H1 (cell line): ENCODE measurements at regions not wholly inside any gene's neighbourhood (a gene's known extent, or its start where the extent isn't known, plus 50 kb on each side); places are given as distances from the start of the nearest gene placed in this dataset.

Experiments used
- CTCF ChIA-PET: fragments of 300-600 bp; sonication (Branson Sonifier 250); formaldehyde crosslinking; loops from one replicate; lab custom pipeline; 2021; ENCODE audit not compliant: partially characterized antibody; lab: Charles Lee
- POLR2A ChIA-PET: fragments of 300-600 bp; sonication (Branson Sonifier 250); formaldehyde crosslinking; loops from one replicate; lab custom pipeline; 2021; ENCODE audit warnings: inconsistent platforms; ENCODE audit not compliant: partially characterized antibody; lab: Charles Lee
- DNase-seq, 2 experiments: peaks; one replicate each; pipeline versions ENCODE4 v3.0.0 to v3.0.0-alpha.2; 2010 to 2022; ENCODE audit warnings: low spot score in 2 of 2, low read depth in 1 of 2, mixed read lengths in 1 of 2
- FAIRE-seq: peaks from 2 replicates; lab custom pipeline; 2011; peaks lifted over from hg19 to GRCh38; lab: Jason Lieb, UNC
- H2AFZ ChIP-seq: 2 replicates; pipeline ENCODE4 v1.8.1; 2012; ENCODE audit warnings: low read length, inconsistent platforms
- H2AK5ac ChIP-seq: 2 replicates; pipeline ENCODE4 v1.6.1; 2013; ENCODE audit warnings: low read depth, low read length
- H2BK120ac ChIP-seq: replicated peaks from 2 replicates; pipeline ENCODE3; 2013; ENCODE audit warnings: low read depth, low read length, inconsistent platforms
- H2BK12ac ChIP-seq: 2 replicates; pipeline ENCODE4 v1.6.1; 2013; ENCODE audit warnings: low read depth, low read length
- H2BK15ac ChIP-seq: 2 replicates; pipeline ENCODE4 v1.6.1; 2013; ENCODE audit warnings: low read length
- H2BK20ac ChIP-seq: 2 replicates; pipeline ENCODE4 v1.6.1; 2013; ENCODE audit warnings: low read length
- H2BK5ac ChIP-seq: 2 replicates; pipeline ENCODE4 v1.6.1; 2013; ENCODE audit warnings: low read depth, low read length
- H3K14ac ChIP-seq: 2 replicates; pipeline ENCODE4 v1.6.1; 2013; ENCODE audit warnings: inconsistent platforms; ENCODE audit not compliant: insufficient read length
- H3K18ac ChIP-seq: 2 replicates; pipeline ENCODE4 v1.6.1; 2013; ENCODE audit warnings: low read length; ENCODE audit errors: extremely low read depth
- H3K23ac ChIP-seq: 2 replicates; pipeline ENCODE4 v1.6.1; 2013; ENCODE audit warnings: inconsistent platforms; ENCODE audit not compliant: insufficient read length
- H3K23me2 ChIP-seq: 2 replicates; pipeline ENCODE4 v1.6.1; 2013; ENCODE audit warnings: low read depth, low read length
- H3K27ac ChIP-seq: 2 replicates; pipeline ENCODE4 v1.6.1; 2011; ENCODE audit warnings: low read depth, low read length, inconsistent platforms
- H3K27me3 ChIP-seq, 4 experiments: replicated peaks in 1 of 4; 1 replicate in 1 of 4; 2 replicates in 3 of 4; pipeline versions ENCODE4 v1.6.1 to v1.8.1; 2011 to 2013; ENCODE audit warnings: low read length in 3 of 4, mild to moderate bottlenecking in 3 of 4, inconsistent platforms in 2 of 4, mixed read lengths in 2 of 4, moderate library complexity in 1 of 4; ENCODE audit not compliant: control insufficient read depth in 3 of 4, insufficient read depth in 3 of 4; ENCODE audit errors: extremely low read depth in 1 of 4
- H3K36me3 ChIP-seq, 4 experiments: 2 replicates each; pipeline versions ENCODE4 v1.6.1 to v1.8.1; 2011 to 2013; ENCODE audit warnings: mild to moderate bottlenecking in 4 of 4, low read length in 3 of 4, moderate library complexity in 2 of 4, control low read depth in 1 of 4, inconsistent platforms in 1 of 4; ENCODE audit not compliant: insufficient read depth in 4 of 4, control insufficient read depth in 2 of 4
- H3K4ac ChIP-seq: replicated peaks from 2 replicates; pipeline ENCODE3; 2013; ENCODE audit warnings: low read length, low read depth, mixed read lengths, inconsistent platforms; ENCODE audit not compliant: insufficient read length
- H3K4me1 ChIP-seq, 4 experiments: replicated peaks in 1 of 4; 1 replicate in 1 of 4; 2 replicates in 3 of 4; pipeline versions ENCODE4 v1.6.1 to v1.8.1; 2011 to 2013; ENCODE audit warnings: low read length in 3 of 4, inconsistent platforms in 2 of 4, mixed read lengths in 1 of 4; ENCODE audit not compliant: insufficient read depth in 4 of 4, control insufficient read depth in 3 of 4
- H3K4me2 ChIP-seq, 2 experiments: 2 replicates each; pipeline versions ENCODE4 v1.6.1 to v1.8.1; 2011 to 2013; ENCODE audit warnings: low read depth in 2 of 2, low read length in 2 of 2, control low read depth in 1 of 2, inconsistent platforms in 1 of 2, mild to moderate bottlenecking in 1 of 2; ENCODE audit not compliant: insufficient read depth in 1 of 2
- H3K4me3 ChIP-seq, 4 experiments: fragments of 200-600, 300-600 bp in 1 of 4; sonication (generic), shearing (Covaris generic), sonication (Bioruptor Twin) in 1 of 4; 2 replicates each; pipeline versions ENCODE4 v1.5.1 to v1.8.1; 2011 to 2016; ENCODE audit warnings: low read length in 4 of 4, low read depth in 3 of 4, control low read depth in 2 of 4, inconsistent platforms in 2 of 4, mild to moderate bottlenecking in 2 of 4, mixed read lengths in 1 of 4, moderate library complexity in 1 of 4; ENCODE audit not compliant: insufficient read depth in 2 of 4; ENCODE audit errors: extremely low read depth in 1 of 4
- H3K56ac ChIP-seq: replicated peaks from 2 replicates; pipeline ENCODE3; 2013; ENCODE audit warnings: low read depth, mild to moderate bottlenecking, mixed read lengths, low read length, inconsistent platforms; ENCODE audit not compliant: insufficient read length
- H3K79me1 ChIP-seq: 2 replicates; pipeline ENCODE4 v1.6.1; 2013; ENCODE audit warnings: low read depth, low read length, control low read depth
- H3K79me2 ChIP-seq, 2 experiments: 2 replicates each; pipeline versions ENCODE4 v1.6.1 to v1.8.1; 2012 to 2013; ENCODE audit warnings: low read length in 2 of 2, mild to moderate bottlenecking in 2 of 2, inconsistent platforms in 1 of 2; ENCODE audit not compliant: insufficient read depth in 2 of 2, control insufficient read depth in 1 of 2
- H3K9ac ChIP-seq, 4 experiments: replicated peaks in 1 of 4; 1 replicate in 1 of 4; 2 replicates in 3 of 4; pipeline versions ENCODE4 v1.6.1 to v1.8.1; 2011 to 2013; ENCODE audit warnings: low read depth in 3 of 4, low read length in 3 of 4, control low read depth in 2 of 4, mild to moderate bottlenecking in 2 of 4, moderate library complexity in 2 of 4, inconsistent platforms in 1 of 4; ENCODE audit errors: extremely low read depth in 1 of 4
- H3K9me3 ChIP-seq, 2 experiments: 2 replicates each; pipeline versions ENCODE4 v1.6.1 to v1.8.1; 2012 to 2013; ENCODE audit warnings: mild to moderate bottlenecking in 2 of 2, moderate library complexity in 2 of 2, control low read depth in 1 of 2, inconsistent platforms in 1 of 2, low read depth in 1 of 2, low read length in 1 of 2, mixed read lengths in 1 of 2; ENCODE audit not compliant: insufficient read depth in 2 of 2
- H4K20me1 ChIP-seq, 2 experiments: replicated peaks in 1 of 2; 2 replicates each; pipeline versions ENCODE3 to v1.8.1; 2011 to 2013; ENCODE audit warnings: inconsistent platforms in 2 of 2, low read length in 2 of 2, mild to moderate bottlenecking in 1 of 2; ENCODE audit not compliant: insufficient read depth in 2 of 2, control insufficient read depth in 1 of 2
- H4K5ac ChIP-seq: 2 replicates; pipeline ENCODE4 v1.6.1; 2013; ENCODE audit warnings: low read length, low read depth, mixed read lengths, inconsistent platforms; ENCODE audit not compliant: insufficient read length
- H4K8ac ChIP-seq: 2 replicates; pipeline ENCODE4 v1.8.0; 2013; ENCODE audit warnings: mild to moderate bottlenecking, moderate library complexity, low read length, inconsistent platforms; ENCODE audit not compliant: insufficient read depth; ENCODE audit errors: extremely low read depth
- H4K91ac ChIP-seq: replicated peaks from 2 replicates; pipeline ENCODE3; 2013; ENCODE audit warnings: low read length, mixed read lengths, inconsistent platforms; ENCODE audit not compliant: insufficient read length
- CEBPB ChIP-seq: IDR thresholded peaks from 2 replicates; pipeline ENCODE4 v1.6.1; 2012; ENCODE audit warnings: low read depth, low read length
- JUND ChIP-seq: IDR thresholded peaks from 2 replicates; pipeline ENCODE4 v1.6.1; 2011; ENCODE audit warnings: mild to moderate bottlenecking, improper control_type of control experiment, low read length
- TEAD4 ChIP-seq: IDR thresholded peaks from 2 replicates; pipeline ENCODE4 v1.6.1; 2012; ENCODE audit warnings: low read depth, low read length, inconsistent platforms, mixed read lengths
- WGBS, 2 experiments: shearing (Covaris generic) in 1 of 2; methylation state at CpG; one replicate each; pipeline versions ENCODE4 v1.1.6 to v1.1.7; 2013 to 2015; ENCODE audit warnings: low lambda C conversion rate in 2 of 2, mixed read lengths in 2 of 2, inconsistent platforms in 1 of 2, low coverage in 1 of 2, missing lambda C conversion rate in 1 of 2; ENCODE audit not compliant: insufficient replicate concordance in 2 of 2, insufficient coverage in 1 of 2, insufficient read length in 1 of 2; ENCODE audit errors: extremely low coverage in 1 of 2, missing lambda C conversion rate in 1 of 2; 5-methylcytosine and 5-hydroxymethylcytosine counted together
- TF ChIP-seq, protein P1 (sequence below): IDR thresholded peaks from 2 replicates; pipeline ENCODE4 v1.6.1; 2012; ENCODE audit warnings: inconsistent platforms

DNA sequence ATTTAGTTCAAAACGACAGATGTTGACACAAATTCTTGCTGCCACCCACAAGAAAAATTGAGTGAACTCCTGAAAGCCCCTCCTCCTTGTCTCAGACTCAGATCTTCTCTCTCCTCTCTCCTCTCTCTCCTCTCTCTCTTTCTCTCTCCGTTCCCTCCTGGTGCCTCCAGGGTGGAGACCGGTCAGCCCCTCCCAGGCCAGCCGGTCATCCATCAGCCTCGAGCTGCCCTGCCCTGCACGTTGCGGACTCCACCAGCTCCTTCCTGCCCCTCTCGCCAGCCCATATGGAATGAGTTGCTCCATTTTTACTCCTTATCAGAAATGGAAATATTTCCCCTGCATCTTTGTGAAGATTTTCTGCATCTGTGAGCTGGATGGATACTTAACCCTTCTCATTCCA, 103.8 kb downstream of the TBX5 start:
- DNase-seq = no peak
- POLR2A ChIA-PET = interaction anchor here (1.0 kb wide), 1 partner anchor 10 kb away, joined by 4 read pairs; no protein-coding TSS in a partner anchor
- H3K27ac ChIP-seq = no peak overlapping the region

More for the DNA sequence above, 103.8 kb downstream of the TBX5 start:
- H3K9ac ChIP-seq = no peak overlapping the region
- no peak overlapping the region for H2BK120ac ChIP-seq
- no peaks in the 10 kb centered on the region for H3K36me3 ChIP-seq
- CTCF ChIA-PET = interaction anchor here (1.0 to 3.1 kb wide), 10 partner anchors 9 to 61 kb away, joined by 3 to 18 read pairs (median 4); no protein-coding TSS in a partner anchor
- no peaks in the 10 kb centered on the region for H3K9me3 ChIP-seq
- H3K56ac ChIP-seq = no peak overlapping the region
- H3K79me1 ChIP-seq = no peaks in the 10 kb centered on the region
- peak overlapping the region; percentile 19; the same call in 1 of the 2 replicates for H2BK12ac ChIP-seq
- H3K14ac ChIP-seq = no peak overlapping the region
- 59% methylated on average over 8 of the region's 8 CpGs; no CpG with 5 or more reads in 1 of the 2 experiments for WGBS, 2 experiments
- TF ChIP-seq CEBPB = no peak
- no peak for TF ChIP-seq TEAD4
- no peak for TF ChIP-seq JUND
- TF ChIP-seq, protein P1, sequence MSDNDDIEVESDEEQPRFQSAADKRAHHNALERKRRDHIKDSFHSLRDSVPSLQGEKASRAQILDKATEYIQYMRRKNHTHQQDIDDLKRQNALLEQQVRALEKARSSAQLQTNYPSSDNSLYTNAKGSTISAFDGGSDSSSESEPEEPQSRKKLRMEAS = peak; percentile 44; the same call in 1 of the 2 replicates
- TF ChIP-seq, all 59 proteins: peak for 1
- Histone ChIP-seq H2BK5ac (no peak overlapping the region; the same call in 1 of the 2 replicates), H2BK20ac (peak overlapping the region; percentile 36; the same call in 1 of the 2 replicates), H3K18ac (no peak overlapping the region), H4K20me1 (no peaks in the 10 kb centered on the region), H3K4ac (no peak overlapping the region), H4K5ac (no peak overlapping the region), H4K91ac (no peak overlapping the region), H2BK15ac (no peak overlapping the region), H3K23me2 (no peaks in the 10 kb centered on the region), H3K4me1 (peaks cover 0 to 12% (median 5%) of the 10 kb centered on the region in 4 experiments; a peak in 5 of 7 replicates), H3K4me3 (no peak overlapping the region), H3K4me2 (peak overlapping the region in 1 of 2 experiments; percentile 17; a peak in 1 of 4 replicates), H4K8ac (no peak overlapping the region), H3K27me3 (no peaks in the 10 kb centered on the region), H3K79me2 (no peaks in the 10 kb centered on the region), H2AK5ac (no peak overlapping the region), H3K23ac (no peak overlapping the region), H2AFZ (peak overlapping the region; percentile 62; the same call in 1 of the 2 replicates)
- FAIRE-seq = no peak
